NB4 (cell line): ENCODE measurements at regions not wholly inside any gene's neighbourhood (a gene's known extent, or its start where the extent isn't known, plus 50 kb on each side); places are given as distances from the start of the nearest gene placed in this dataset.

Experiments
- MYC ChIP-seq: IDR thresholded peaks from 2 replicates; pipeline ENCODE4 v1.6.1; 2011; ENCODE audit warnings: low read depth, low read length
- POLR2A ChIP-seq: IDR thresholded peaks from 2 replicates; pipeline ENCODE4 v1.6.1; 2011; ENCODE audit warnings: mild to moderate bottlenecking; ENCODE audit not compliant: insufficient read length; ENCODE audit errors: extremely low read depth
- TF ChIP-seq, protein P1 (sequence below): IDR thresholded peaks from one replicate; pipeline ENCODE4 v1.5.1; 2012; ENCODE audit warnings: low read depth, low read length

- TF ChIP-seq MYC (no peak), POLR2A (no peak)
- TF ChIP-seq, protein P1, sequence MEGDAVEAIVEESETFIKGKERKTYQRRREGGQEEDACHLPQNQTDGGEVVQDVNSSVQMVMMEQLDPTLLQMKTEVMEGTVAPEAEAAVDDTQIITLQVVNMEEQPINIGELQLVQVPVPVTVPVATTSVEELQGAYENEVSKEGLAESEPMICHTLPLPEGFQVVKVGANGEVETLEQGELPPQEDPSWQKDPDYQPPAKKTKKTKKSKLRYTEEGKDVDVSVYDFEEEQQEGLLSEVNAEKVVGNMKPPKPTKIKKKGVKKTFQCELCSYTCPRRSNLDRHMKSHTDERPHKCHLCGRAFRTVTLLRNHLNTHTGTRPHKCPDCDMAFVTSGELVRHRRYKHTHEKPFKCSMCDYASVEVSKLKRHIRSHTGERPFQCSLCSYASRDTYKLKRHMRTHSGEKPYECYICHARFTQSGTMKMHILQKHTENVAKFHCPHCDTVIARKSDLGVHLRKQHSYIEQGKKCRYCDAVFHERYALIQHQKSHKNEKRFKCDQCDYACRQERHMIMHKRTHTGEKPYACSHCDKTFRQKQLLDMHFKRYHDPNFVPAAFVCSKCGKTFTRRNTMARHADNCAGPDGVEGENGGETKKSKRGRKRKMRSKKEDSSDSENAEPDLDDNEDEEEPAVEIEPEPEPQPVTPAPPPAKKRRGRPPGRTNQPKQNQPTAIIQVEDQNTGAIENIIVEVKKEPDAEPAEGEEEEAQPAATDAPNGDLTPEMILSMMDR, result no peak
Measured at GRCh38 chr7:110470420-110470819, 620.5 kb upstream of the LRRN3 start.
